NCI-H526 treated with DMSO at 0.1 percent for 48 hours (cell line): ENCODE measurements at regions not wholly inside any gene's neighbourhood (a gene's known extent, or its start where the extent isn't known, plus 50 kb on each side); places are given as distances from the start of the nearest gene placed in this dataset.
"Not testable (repeated sequence)": the region's sequence is repeated elsewhere in the genome, so short reads cannot be mapped to it uniquely, and the experiment has no call there.

Experiments
- DNase-seq: peaks from one replicate; lab custom pipeline; 2025; lab: John Stamatoyannopoulos, UW

DNA sequence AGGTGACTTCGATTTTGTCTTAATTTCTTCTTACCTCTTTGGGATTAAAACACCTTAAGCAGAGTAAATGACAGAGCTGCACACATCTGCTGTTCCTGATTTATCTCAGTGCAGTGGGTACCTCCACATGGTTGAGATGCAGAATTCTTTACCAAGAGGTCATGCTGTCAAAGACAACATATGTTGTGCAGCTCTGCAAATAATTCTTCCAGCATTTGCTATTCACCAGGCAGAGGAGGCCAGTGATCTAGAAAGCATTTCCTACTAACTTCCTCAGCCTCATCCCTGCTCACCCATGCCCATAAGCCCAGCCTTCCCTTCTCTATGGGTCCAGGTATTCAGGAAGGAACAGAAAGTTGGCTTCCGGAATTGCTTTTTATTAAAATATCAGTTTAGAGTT, 109.3 kb downstream of the THBS2 start:
- no peak for DNase-seq

DNA sequence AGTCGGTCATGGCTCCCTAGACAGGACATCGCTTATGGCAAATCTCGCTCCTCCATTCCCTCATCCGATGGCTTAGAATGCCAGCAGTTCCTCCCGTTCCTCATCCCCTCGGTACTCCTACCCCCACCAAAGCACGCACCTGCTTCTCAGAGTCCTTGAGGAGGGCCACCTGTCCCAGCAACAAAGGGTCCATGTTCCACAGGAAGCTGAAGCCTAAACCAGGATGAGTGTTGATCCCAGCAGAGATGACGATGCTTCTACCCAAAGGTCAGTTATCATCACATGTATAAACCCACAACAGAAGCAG, 111.2 kb downstream of the THBS2 start:
- no peak for DNase-seq

GRCh38 chr6:169141671-169142537, 111.7 kb downstream of the THBS2 start:
- DNase-seq: no peak

- no peak for DNase-seq
Observed at GRCh38 chr6:169140986-169141495, 112.6 kb downstream of the THBS2 start.

- no peak for DNase-seq
Observed at GRCh38 chr6:169139179-169139971, 114.3 kb downstream of the THBS2 start.

DNA sequence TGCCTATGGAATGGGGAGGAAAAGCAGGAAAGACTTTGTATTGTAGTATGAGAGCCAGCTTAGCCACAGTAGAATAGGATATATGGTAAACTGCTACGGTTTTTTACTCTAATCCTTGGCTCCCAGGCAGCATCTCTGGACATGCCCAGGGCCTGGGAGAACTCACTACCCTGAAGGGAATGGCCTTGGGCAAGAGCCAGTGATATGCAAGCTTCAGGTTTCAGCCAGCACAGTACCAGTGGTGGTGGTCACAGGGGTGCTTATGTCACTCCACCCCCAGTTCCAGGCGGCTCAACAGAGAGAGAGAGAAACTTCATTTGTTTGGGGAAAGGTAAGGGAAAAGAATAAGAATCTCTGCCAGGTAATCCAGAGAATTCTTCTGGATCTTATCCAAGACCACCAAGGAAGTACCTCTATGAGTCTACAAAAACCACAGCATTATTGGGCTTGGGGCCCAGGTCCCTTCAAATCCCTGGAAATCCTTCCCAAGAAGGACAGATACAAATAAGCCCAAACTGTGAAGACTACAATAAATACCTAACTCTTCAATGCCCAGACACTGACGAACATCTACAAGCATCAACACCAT, 121.2 kb downstream of the THBS2 start:
- DNase-seq: no peak

- no peak for DNase-seq
Observed at GRCh38 chr6:169131390-169131789, 122.3 kb downstream of the THBS2 start.

DNA sequence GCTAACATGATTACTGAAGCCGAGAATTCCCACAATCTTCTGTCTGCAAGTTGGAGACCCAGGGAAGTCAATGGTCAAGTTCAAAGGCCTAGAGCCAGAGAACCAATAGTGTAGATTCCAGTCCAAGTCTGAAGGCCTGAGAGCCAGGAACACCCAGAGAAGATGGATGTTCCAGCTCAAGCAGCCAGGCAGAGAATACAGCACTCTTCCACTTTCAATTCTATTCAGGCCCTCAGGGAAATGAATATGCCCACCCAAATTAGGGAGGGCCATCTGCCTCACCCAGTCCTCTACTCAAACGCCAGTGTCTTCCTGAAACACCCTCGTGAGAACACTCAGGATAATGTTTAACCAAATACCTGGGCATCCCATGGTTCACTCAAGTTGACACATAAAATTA, 123.5 kb downstream of the THBS2 start:
- DNase-seq: no peak

- no peak for DNase-seq
Observed at GRCh38 chr6:169121013-169121412, 132.6 kb downstream of the THBS2 start.

GRCh38 chr6:169119669-169120068, 134.0 kb downstream of the THBS2 start:
- no peak for DNase-seq

DNA sequence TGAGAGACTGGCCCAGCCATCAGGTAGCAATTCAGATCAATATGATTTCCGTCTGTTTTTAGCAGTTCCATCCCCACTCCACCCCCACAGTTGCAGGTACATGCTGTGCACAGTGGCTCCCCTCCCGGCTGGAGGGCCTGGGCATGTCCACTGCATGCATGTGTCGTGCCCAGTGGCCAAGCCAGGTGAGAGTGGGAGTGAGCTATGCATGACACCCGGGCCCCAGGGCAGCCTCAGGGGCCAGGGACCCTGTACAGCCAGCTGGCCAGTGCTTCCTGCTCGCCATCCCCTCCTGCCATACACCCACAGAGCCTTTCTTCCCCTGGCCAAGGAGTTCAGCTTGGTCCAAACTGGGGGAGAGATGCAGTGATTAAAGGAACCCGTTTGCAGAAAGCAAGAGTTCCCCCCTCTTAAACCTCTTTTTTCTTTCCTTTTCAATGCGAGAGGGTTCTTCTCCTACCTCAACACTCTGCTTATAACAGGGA, 135.3 kb downstream of the THBS2 start:
- DNase-seq: no peak

DNA sequence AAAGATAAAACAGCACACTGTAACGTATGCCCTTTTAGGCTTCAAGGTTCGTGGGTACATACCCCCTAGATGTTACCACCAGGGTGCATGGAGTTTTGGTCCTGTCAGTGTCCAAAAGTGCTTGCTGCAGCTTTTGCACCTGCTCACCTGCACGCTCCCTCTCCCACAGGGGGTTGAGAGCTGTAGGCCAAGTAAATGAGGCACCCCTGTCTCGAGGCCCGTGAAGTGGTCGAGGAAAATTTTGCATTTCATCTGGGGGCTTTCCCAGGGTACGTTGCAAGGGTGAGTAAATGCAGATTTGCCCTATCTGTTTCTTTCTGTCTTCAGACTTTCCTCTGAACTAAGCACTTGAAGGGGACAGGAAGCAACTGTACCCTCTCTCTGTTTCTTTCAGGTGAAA, 136.0 kb downstream of the THBS2 start:
- no peak for DNase-seq

- no peak for DNase-seq
Observed at GRCh38 chr6:169115632-169116031, 138.0 kb downstream of the THBS2 start.

- DNase-seq: not testable (repeated sequence)
Observed at GRCh38 chr6:169114632-169115031, 139.0 kb downstream of the THBS2 start.

- no peak for DNase-seq
Observed at GRCh38 chr6:169112483-169113320, 140.9 kb downstream of the THBS2 start.

DNA sequence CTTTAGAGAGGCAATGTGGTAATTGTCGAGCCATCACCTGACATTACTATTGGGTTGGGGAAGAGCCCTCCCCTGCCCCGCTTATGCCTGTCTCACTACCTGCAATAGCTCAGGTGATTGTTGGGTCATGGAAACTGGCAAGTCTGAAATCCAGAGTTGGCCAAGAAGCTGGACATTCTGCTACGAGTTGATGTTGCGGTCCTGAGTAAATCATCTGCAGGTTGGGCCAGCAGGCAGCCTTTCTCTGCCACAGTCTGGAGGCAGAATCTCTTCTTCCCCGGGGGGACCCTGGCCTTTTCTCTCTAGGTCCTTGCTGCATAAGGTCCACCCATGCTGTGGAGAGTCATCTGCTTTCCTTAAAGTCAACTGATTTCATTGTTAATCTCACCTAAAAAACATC, 142.4 kb downstream of the THBS2 start:
- no peak for DNase-seq

DNA sequence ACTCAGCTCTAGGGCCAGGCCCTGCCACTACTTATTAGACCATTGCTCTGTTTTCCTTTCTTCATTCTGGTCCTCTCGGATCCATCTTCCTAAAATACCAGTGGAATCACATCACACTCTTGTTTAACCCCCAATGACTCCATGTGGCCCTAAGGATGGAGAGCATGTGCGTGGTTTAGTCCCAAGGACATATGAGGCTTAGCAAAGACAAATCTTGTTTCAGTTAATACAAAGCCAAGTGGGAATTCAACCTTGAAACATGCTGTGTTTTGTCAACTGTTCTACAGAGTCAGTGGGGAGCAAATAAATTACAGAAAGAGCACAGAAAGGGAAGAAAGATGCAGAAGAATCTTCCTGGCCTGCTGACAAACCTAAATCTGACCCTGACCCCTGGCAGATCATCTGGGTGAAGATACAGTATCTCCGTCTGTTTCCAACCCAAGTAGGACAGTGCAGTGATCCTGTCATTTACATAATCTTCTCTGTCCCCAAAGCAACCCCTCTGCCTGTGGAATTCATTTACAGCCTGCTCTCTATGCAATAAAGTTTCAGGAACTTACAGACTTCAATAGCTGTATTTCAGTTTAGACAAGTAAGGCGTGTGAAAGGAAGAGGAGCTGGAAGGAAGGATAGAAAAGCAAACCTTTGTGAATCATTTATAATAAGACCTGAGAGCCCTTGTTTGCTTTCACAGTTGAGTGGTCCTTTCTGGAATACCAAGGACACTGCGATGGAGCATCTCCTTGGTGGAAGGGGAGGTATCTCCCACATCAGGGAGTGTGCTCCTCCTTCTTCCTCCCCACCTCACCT, 144.0 kb downstream of the THBS2 start:
- no peak for DNase-seq

GRCh38 chr6:169108753-169109152, 144.9 kb downstream of the THBS2 start:
- DNase-seq: no peak

DNA sequence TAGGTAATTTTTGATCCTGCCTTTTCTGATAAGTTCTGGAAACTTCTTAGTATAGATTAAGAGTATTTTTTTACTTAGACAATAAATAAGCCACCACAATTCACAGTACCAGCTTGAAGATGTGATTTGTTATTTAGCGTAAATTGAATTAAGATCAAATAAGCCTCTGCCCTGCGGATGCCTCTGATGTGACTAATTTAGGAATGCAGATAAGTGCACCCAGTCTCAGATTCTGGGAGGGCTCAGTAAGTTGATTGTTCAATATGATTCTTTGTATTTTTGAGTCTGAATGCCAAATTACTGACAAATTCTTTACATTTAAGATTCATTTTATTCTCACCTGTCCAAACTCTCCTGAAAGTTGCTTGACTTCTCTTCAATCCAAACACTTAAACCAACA, 147.5 kb downstream of the THBS2 start:
- DNase-seq: no peak

DNA sequence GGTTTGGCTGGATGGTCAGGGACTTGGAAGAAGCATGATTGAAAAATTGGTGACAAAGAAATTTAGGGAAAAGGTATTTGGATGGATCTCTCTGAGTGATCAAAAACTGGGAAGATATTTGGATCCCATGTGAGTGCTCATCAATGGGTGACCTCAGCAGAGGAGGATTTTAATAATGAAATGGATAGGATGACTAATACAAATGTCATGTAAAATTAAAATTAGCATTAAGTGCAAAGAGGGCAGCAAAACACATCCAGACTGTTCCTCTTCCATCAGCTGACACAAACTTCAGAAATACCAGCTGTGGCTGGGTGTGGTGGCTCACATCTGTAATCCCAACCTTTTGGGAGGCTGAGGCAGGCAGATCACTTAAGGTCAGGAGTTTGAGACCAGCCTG, 151.7 kb downstream of the THBS2 start:
- no peak for DNase-seq
